ENCODE measurements at regions not wholly inside any gene's neighbourhood (a gene's known extent, or its start where the extent isn't known, plus 50 kb on each side); places are given as distances from the start of the nearest gene placed in this dataset.

- TF ChIP-seq POLR2AphosphoS5 (IDR thresholded peaks at IDR 0.05) (no peak), POLR2A (IDR thresholded peaks at IDR 0.05) (no peak), CTCF (IDR thresholded peaks at IDR 0.05 in 8 of 11, conservative IDR thresholded peaks at IDR 0.05 in 3 of 11) (no peak)
- WGBS, 5 donors: 47 to 87% (median 53%) methylated on average over 11 to 26 of the region's 26 CpGs
- peaks cover 0 to 64% (median 15%) of the 10 kb centered on the region in 7 donors for H3K27me3 ChIP-seq (replicated peaks in 1 of 7)
- H3K4me1 ChIP-seq: peaks cover 0 to 24% (median 8%) of the 10 kb centered on the region in 6 donors
- peak overlapping the region in 6 of 8 donors; percentile 9 to 66 (median 31) for H3K4me3 ChIP-seq
- H3K27ac ChIP-seq: no peak overlapping the region
- no peak for DNase-seq
- H3K9me3 ChIP-seq: peaks cover 0 to 6% (median 0%) of the 10 kb centered on the region in 8 donors
- H3K36me3 ChIP-seq: no peaks in the 10 kb centered on the region
- intact Hi-C loops (cut with DNase I; ENCODE audit: low total_unique reads): no loop called here
Measured at GRCh38 chrX:39821709-39822095, 276.1 kb downstream of the BCOR start.

- intact Hi-C loops (cut with DNase I; ENCODE audit: low total_unique reads): no loop called here
- Histone ChIP-seq H3K27ac (no peak overlapping the region), H3K9me3 (peaks cover 0 to 6% (median 0%) of the 10 kb centered on the region in 8 donors), H3K27me3 (replicated peaks in 1 of 7) (peaks cover 0 to 69% (median 15%) of the 10 kb centered on the region in 7 donors), H3K4me1 (peaks cover 0 to 24% (median 8%) of the 10 kb centered on the region in 6 donors), H3K36me3 (no peaks in the 10 kb centered on the region), H3K4me3 (no peak overlapping the region)
- WGBS, 5 donors: 70 to 97% (median 94%) methylated on average over 11 to 15 of the region's 15 CpGs
- TF ChIP-seq POLR2AphosphoS5 (IDR thresholded peaks at IDR 0.05): no peak
- no peak for TF ChIP-seq CTCF (IDR thresholded peaks at IDR 0.05 in 8 of 11, conservative IDR thresholded peaks at IDR 0.05 in 3 of 11)
- TF ChIP-seq POLR2A (IDR thresholded peaks at IDR 0.05): no peak
- peak; percentile 64 for DNase-seq
Measured at GRCh38 chrX:39822133-39822748, 275.5 kb downstream of the BCOR start.

GRCh38 chrX:39823424-39823823 is 274.3 kb downstream of the BCOR start:
- TF ChIP-seq POLR2AphosphoS5 (IDR thresholded peaks at IDR 0.05) (no peak), POLR2A (IDR thresholded peaks at IDR 0.05) (no peak), CTCF (IDR thresholded peaks at IDR 0.05 in 8 of 11, conservative IDR thresholded peaks at IDR 0.05 in 3 of 11) (no peak)
- Histone ChIP-seq H3K9me3 (peaks cover 0 to 6% (median 0%) of the 10 kb centered on the region in 8 donors), H3K36me3 (no peaks in the 10 kb centered on the region), H3K27me3 (replicated peaks in 1 of 7) (peaks cover 0 to 57% (median 15%) of the 10 kb centered on the region in 7 donors), H3K27ac (no peak overlapping the region), H3K4me3 (no peak overlapping the region), H3K4me1 (peaks cover 0 to 24% (median 8%) of the 10 kb centered on the region in 6 donors)
- WGBS, 5 donors: 64 to 100% (median 93%) methylated on average over 1 of the region's 1 CpG
- no peak for DNase-seq
- intact Hi-C loops (cut with DNase I; ENCODE audit: low total_unique reads): no loop called here

GRCh38 chrX:39823854-39824253 is 273.9 kb downstream of the BCOR start:
- intact Hi-C loops (cut with DNase I; ENCODE audit: low total_unique reads): no loop called here

More at GRCh38 chrX:39823854-39824253, 273.9 kb downstream of the BCOR start:
- no peak for DNase-seq
- Histone ChIP-seq H3K27ac (no peak overlapping the region), H3K36me3 (no peaks in the 10 kb centered on the region), H3K4me3 (no peak overlapping the region), H3K4me1 (peaks cover 0 to 24% (median 8%) of the 10 kb centered on the region in 6 donors), H3K9me3 (peaks cover 0 to 6% (median 0%) of the 10 kb centered on the region in 8 donors), H3K27me3 (replicated peaks in 1 of 7) (peaks cover 0 to 53% (median 15%) of the 10 kb centered on the region in 7 donors)
- WGBS, 5 donors: 15 to 28% (median 20%) methylated on average over 2 of the region's 2 CpGs
- TF ChIP-seq POLR2A (IDR thresholded peaks at IDR 0.05): no peak

Data from spleen (tissue), 11 donors.